Trophoblast cell (in vitro differentiated cells and primary cell): ENCODE measurements at regions not wholly inside any gene's neighbourhood (a gene's known extent, or its start where the extent isn't known, plus 50 kb on each side); places are given as distances from the start of the nearest gene placed in this dataset.

Experiments
- DNase-seq, 2 donors: peaks; one replicate each; pipeline ENCODE4 v3.0.0-alpha.2; 2016
- H2AFZ ChIP-seq: 2 replicates; pipeline ENCODE4 v1.6.1; 2013; ENCODE audit warnings: low read length, moderate library complexity, mild to moderate bottlenecking; ENCODE audit not compliant: insufficient read depth, poor library complexity
- H2AK5ac ChIP-seq: 2 replicates; pipeline ENCODE4 v1.6.1; 2013; ENCODE audit warnings: mild to moderate bottlenecking, low read length
- H2BK120ac ChIP-seq: 2 replicates; pipeline ENCODE4 v1.6.1; 2013; ENCODE audit warnings: low read length, mild to moderate bottlenecking, moderate library complexity; ENCODE audit not compliant: insufficient read depth, poor library complexity
- H2BK12ac ChIP-seq: 2 replicates; pipeline ENCODE4 v1.6.1; 2013; ENCODE audit warnings: mild to moderate bottlenecking, low read length, moderate library complexity
- H2BK5ac ChIP-seq: 2 replicates; pipeline ENCODE4 v1.6.1; 2013; ENCODE audit warnings: low read length, low read depth, moderate library complexity, mild to moderate bottlenecking; ENCODE audit not compliant: poor library complexity
- H3K14ac ChIP-seq: 2 replicates; pipeline ENCODE4 v1.6.1; 2013; ENCODE audit warnings: mild to moderate bottlenecking, low read length
- H3K18ac ChIP-seq: 2 replicates; pipeline ENCODE4 v1.6.1; 2013; ENCODE audit warnings: mild to moderate bottlenecking, low read length
- H3K23ac ChIP-seq: 2 replicates; pipeline ENCODE4 v1.6.1; 2013; ENCODE audit warnings: low read length
- H3K27ac ChIP-seq: 2 replicates; pipeline ENCODE4 v1.5.1; 2013; ENCODE audit warnings: low read depth, mild to moderate bottlenecking, inconsistent platforms, low read length, moderate library complexity
- H3K27me3 ChIP-seq: 2 replicates; pipeline ENCODE4 v1.6.1; 2013; ENCODE audit warnings: inconsistent platforms, mild to moderate bottlenecking, low read length, moderate library complexity; ENCODE audit not compliant: insufficient read depth
- H3K36me3 ChIP-seq, 2 experiments: 1 replicate in 1 of 2; 2 replicates in 1 of 2; pipeline ENCODE4 v1.6.1; 2013; ENCODE audit warnings: low read length in 2 of 2, mild to moderate bottlenecking in 2 of 2, moderate library complexity in 1 of 2; ENCODE audit not compliant: insufficient read depth in 2 of 2, control insufficient read depth in 1 of 2
- H3K4ac ChIP-seq: 2 replicates; pipeline ENCODE4 v1.6.1; 2013; ENCODE audit warnings: low read depth, mild to moderate bottlenecking, low read length, moderate library complexity
- H3K4me1 ChIP-seq, 2 experiments: 1 replicate in 1 of 2; 2 replicates in 1 of 2; pipeline ENCODE4 v1.6.1; 2013; ENCODE audit warnings: low read length in 2 of 2, mild to moderate bottlenecking in 2 of 2, moderate library complexity in 1 of 2; ENCODE audit not compliant: insufficient read depth in 2 of 2, control insufficient read depth in 1 of 2
- H3K4me2 ChIP-seq: 2 replicates; pipeline ENCODE4 v1.6.1; 2013; ENCODE audit warnings: inconsistent platforms, mild to moderate bottlenecking, low read length, moderate library complexity
- H3K4me3 ChIP-seq: 2 replicates; pipeline ENCODE4 v1.5.1; 2013; ENCODE audit warnings: mild to moderate bottlenecking, low read depth, low read length, inconsistent platforms
- H3K79me1 ChIP-seq: one replicate; pipeline ENCODE4 v1.6.1; 2013; ENCODE audit warnings: low read length
- H3K79me2 ChIP-seq: 2 replicates; pipeline ENCODE4 v1.6.1; 2013; ENCODE audit warnings: low read length, mild to moderate bottlenecking; ENCODE audit not compliant: control insufficient read depth, insufficient read depth, poor library complexity
- H3K9ac ChIP-seq: 2 replicates; pipeline ENCODE4 v1.6.1; 2013; ENCODE audit warnings: mild to moderate bottlenecking, low read length
- H3K9me3 ChIP-seq: 2 replicates; pipeline ENCODE4 v1.6.1; 2013; ENCODE audit warnings: low read depth, mild to moderate bottlenecking, control low read depth, inconsistent platforms, low read length; ENCODE audit not compliant: insufficient read depth
- H4K12ac ChIP-seq: 2 replicates; pipeline ENCODE4 v1.6.1; 2013; ENCODE audit warnings: low read depth, mild to moderate bottlenecking, low read length, moderate library complexity
- H4K8ac ChIP-seq: 2 replicates; pipeline ENCODE4 v1.6.1; 2013; ENCODE audit warnings: low read depth, mild to moderate bottlenecking, low read length, moderate library complexity
- H4K91ac ChIP-seq: one replicate; pipeline ENCODE4 v1.6.1; 2013; ENCODE audit warnings: low read depth, mild to moderate bottlenecking, low read length, moderate library complexity
- WGBS: extraction: QIAGEN DNeasy Blood & Tissue Kit; methylation state at CpG from one replicate; pipeline ENCODE4 v1.1.7; 2013; ENCODE audit warnings: missing lambda C conversion rate; ENCODE audit not compliant: insufficient read length, insufficient coverage; ENCODE audit errors: extremely low coverage; 5-methylcytosine and 5-hydroxymethylcytosine counted together

- Histone ChIP-seq H3K27me3 (no peaks in the 10 kb centered on the region), H2AFZ (no peak overlapping the region)
Measured at GRCh38 chr20:22352019-22352418, 232.4 kb downstream of the FOXA2 start.

GRCh38 chr20:22350624-22351023, 233.7 kb downstream of the FOXA2 start:
- Histone ChIP-seq H3K18ac (no peak overlapping the region), H3K9ac (no peak overlapping the region), H2AFZ (no peak overlapping the region), H2BK5ac (no peak overlapping the region), H2BK120ac (no peak overlapping the region), H3K36me3 (no peaks in the 10 kb centered on the region), H3K9me3 (no peaks in the 10 kb centered on the region), H4K12ac (no peak overlapping the region), H3K27me3 (no peaks in the 10 kb centered on the region), H3K4me3 (no peak overlapping the region), H3K27ac (no peak overlapping the region), H3K23ac (no peak overlapping the region), H3K4me2 (no peak overlapping the region), H3K4ac (no peak overlapping the region), H2BK12ac (no peak overlapping the region), H3K79me1 (no peaks in the 10 kb centered on the region), H3K14ac (no peak overlapping the region), H3K4me1 (no peaks in the 10 kb centered on the region), H2AK5ac (no peak overlapping the region), H3K79me2 (no peaks in the 10 kb centered on the region), H4K91ac (no peak overlapping the region), H4K8ac (no peak overlapping the region)
- WGBS, result no CpG with 5 or more reads among the region's 4 CpGs
- no peak for DNase-seq

More at GRCh38 chr20:22352019-22352418, 232.4 kb downstream of the FOXA2 start:
- Histone ChIP-seq H3K18ac (no peak overlapping the region), H2BK5ac (no peak overlapping the region), H4K91ac (no peak overlapping the region), H4K12ac (no peak overlapping the region), H3K4me1 (no peaks in the 10 kb centered on the region), H3K4me3 (no peak overlapping the region), H3K14ac (no peak overlapping the region), H3K9ac (no peak overlapping the region), H2BK12ac (no peak overlapping the region), H3K79me2 (no peaks in the 10 kb centered on the region), H2BK120ac (no peak overlapping the region), H3K4me2 (no peak overlapping the region), H3K36me3 (no peaks in the 10 kb centered on the region), H3K23ac (no peak overlapping the region), H3K79me1 (no peaks in the 10 kb centered on the region), H3K9me3 (no peaks in the 10 kb centered on the region), H4K8ac (no peak overlapping the region), H3K4ac (no peak overlapping the region), H2AK5ac (no peak overlapping the region), H3K27ac (no peak overlapping the region)
- no peak for DNase-seq
- WGBS, result no CpG with 5 or more reads among the region's 3 CpGs

- no peaks in the 10 kb centered on the region for H3K27me3 ChIP-seq
- no peak overlapping the region for H4K12ac ChIP-seq
- no peak overlapping the region for H3K4ac ChIP-seq
- H2BK5ac ChIP-seq, result no peak overlapping the region
- H3K4me2 ChIP-seq, result no peak overlapping the region
- H2BK12ac ChIP-seq, result no peak overlapping the region
- no peaks in the 10 kb centered on the region for H3K36me3 ChIP-seq
- no peaks in the 10 kb centered on the region for H3K79me1 ChIP-seq
- H3K4me3 ChIP-seq, result no peak overlapping the region
- H3K14ac ChIP-seq, result no peak overlapping the region
- H3K18ac ChIP-seq, result no peak overlapping the region
- no peak overlapping the region for H2AK5ac ChIP-seq
- H2BK120ac ChIP-seq, result no peak overlapping the region
- H2AFZ ChIP-seq, result no peak overlapping the region
- H3K79me2 ChIP-seq, result no peaks in the 10 kb centered on the region
- H3K27ac ChIP-seq, result no peak overlapping the region
- no peak overlapping the region for H4K8ac ChIP-seq
- H3K4me1 ChIP-seq, result no peaks in the 10 kb centered on the region
- no peak overlapping the region for H3K9ac ChIP-seq
- no CpG with 5 or more reads among the region's 4 CpGs for WGBS
- no peaks in the 10 kb centered on the region for H3K9me3 ChIP-seq
- no peak for DNase-seq
- H3K23ac ChIP-seq, result no peak overlapping the region
- H4K91ac ChIP-seq, result no peak overlapping the region
Measured at GRCh38 chr20:22348010-22348409, 236.4 kb downstream of the FOXA2 start.

GRCh38 chr20:22346716-22347115, 237.7 kb downstream of the FOXA2 start:
- Histone ChIP-seq H4K91ac (no peak overlapping the region), H3K18ac (no peak overlapping the region), H3K4me2 (no peak overlapping the region), H3K4ac (no peak overlapping the region), H2BK12ac (no peak overlapping the region), H2BK120ac (no peak overlapping the region), H4K8ac (no peak overlapping the region), H3K9me3 (no peaks in the 10 kb centered on the region), H3K4me1 (no peaks in the 10 kb centered on the region), H3K27me3 (no peaks in the 10 kb centered on the region), H2BK5ac (no peak overlapping the region), H2AK5ac (no peak overlapping the region), H3K79me1 (no peaks in the 10 kb centered on the region), H2AFZ (no peak overlapping the region), H3K36me3 (no peaks in the 10 kb centered on the region), H3K14ac (no peak overlapping the region), H4K12ac (no peak overlapping the region), H3K27ac (no peak overlapping the region), H3K23ac (no peak overlapping the region), H3K79me2 (no peaks in the 10 kb centered on the region), H3K4me3 (no peak overlapping the region), H3K9ac (no peak overlapping the region)
- no CpG with 5 or more reads among the region's 4 CpGs for WGBS
- DNase-seq, result no peak
